ENCODE measurements at regions not wholly inside any gene's neighbourhood (a gene's known extent, or its start where the extent isn't known, plus 50 kb on each side); places are given as distances from the start of the nearest gene placed in this dataset.

GRCh38 chr11:91005458-91005857, 782.6 kb upstream of the CHORDC1 start:
- TF ChIP-seq YY1 (IDR thresholded peaks at IDR 0.05; ENCODE audit: low read depth) (no peak), REST (IDR thresholded peaks at IDR 0.05; ENCODE audit: low read depth) (no peak), MAX (IDR thresholded peaks at IDR 0.05) (no peak), EP300 (IDR thresholded peaks at IDR 0.05; ENCODE audit: borderline replicate concordance) (no peak), TEAD4 (IDR thresholded peaks at IDR 0.05) (no peak), USF1 (IDR thresholded peaks at IDR 0.05) (no peak), TCF12 (IDR thresholded peaks at IDR 0.05; ENCODE audit: low read depth) (no peak), CEBPB (IDR thresholded peaks at IDR 0.05) (no peak), EGR1 (IDR thresholded peaks at IDR 0.05) (no peak), NFIC (IDR thresholded peaks at IDR 0.05) (no peak), CREB1 (IDR thresholded peaks at IDR 0.05; ENCODE audit: low read depth) (no peak), TAF1 (IDR thresholded peaks at IDR 0.05; ENCODE audit: low read depth) (no peak), RAD21 (IDR thresholded peaks at IDR 0.05; ENCODE audit: low read depth) (no peak), ZBTB7A (IDR thresholded peaks at IDR 0.05; ENCODE audit: low read depth) (no peak)

Measured in Ishikawa (cell line).